ENCODE measurements at regions not wholly inside any gene's neighbourhood (a gene's known extent, or its start where the extent isn't known, plus 50 kb on each side); places are given as distances from the start of the nearest gene placed in this dataset.

GRCh38 chr7:153640586-153640985, 411.6 kb upstream of the DPP6 start:
- ChIA-PET CTCF (no interaction called here), POLR2A (no interaction called here)
- no peak overlapping the region for H3K27ac ChIP-seq (ENCODE audit: insufficient read depth in 1 of 2, low read depth in 1 of 2, low read length in 2 of 2, poor library complexity in 1 of 2, severe bottlenecking in 2 of 2)
- no peaks in the 10 kb centered on the region for H3K36me3 ChIP-seq (ENCODE audit: control insufficient read depth in 4 of 4, insufficient read depth in 4 of 4, low read length in 3 of 4)
- H3K4me3 ChIP-seq (ENCODE audit: control insufficient read depth in 1 of 7, extremely low read depth in 1 of 7, insufficient read depth in 4 of 7, low read depth in 2 of 7, low read length in 6 of 7): no peak overlapping the region
- no peak for DNase-seq
- no peaks in the 10 kb centered on the region for H3K27me3 ChIP-seq (replicated peaks in 2 of 5; ENCODE audit: control insufficient read depth in 4 of 5, insufficient read depth in 5 of 5, low read length in 4 of 5)
- 80% methylated on average over 1 of the region's 2 CpGs for WGBS (ENCODE audit: insufficient coverage)
- H3K4me1 ChIP-seq (ENCODE audit: control extremely low read depth in 1 of 4, control insufficient read depth in 4 of 4, insufficient read depth in 4 of 4, low read length in 3 of 4): no peaks in the 10 kb centered on the region
- H3K9me3 ChIP-seq (ENCODE audit: control extremely low read depth in 1 of 5, control insufficient read depth in 4 of 5, insufficient read depth in 2 of 5, low read depth in 1 of 5, low read length in 4 of 5): peaks cover 1 to 9% (median 3%) of the 10 kb centered on the region in 5 experiments

- Histone ChIP-seq H3K4me1 (ENCODE audit: control extremely low read depth in 1 of 4, control insufficient read depth in 4 of 4, insufficient read depth in 4 of 4, low read length in 3 of 4) (no peaks in the 10 kb centered on the region), H3K4me3 (ENCODE audit: control insufficient read depth in 1 of 7, extremely low read depth in 1 of 7, insufficient read depth in 4 of 7, low read depth in 2 of 7, low read length in 6 of 7) (no peak overlapping the region), H3K9me3 (ENCODE audit: control extremely low read depth in 1 of 5, control insufficient read depth in 4 of 5, insufficient read depth in 2 of 5, low read depth in 1 of 5, low read length in 4 of 5) (peaks cover 2 to 9% (median 3%) of the 10 kb centered on the region in 5 experiments), H3K27ac (ENCODE audit: insufficient read depth in 1 of 2, low read depth in 1 of 2, low read length in 2 of 2, poor library complexity in 1 of 2, severe bottlenecking in 2 of 2) (no peak overlapping the region), H3K36me3 (ENCODE audit: control insufficient read depth in 4 of 4, insufficient read depth in 4 of 4, low read length in 3 of 4) (no peaks in the 10 kb centered on the region), H3K27me3 (replicated peaks in 2 of 5; ENCODE audit: control insufficient read depth in 4 of 5, insufficient read depth in 5 of 5, low read length in 4 of 5) (no peaks in the 10 kb centered on the region)
- WGBS (ENCODE audit: insufficient coverage): 71% methylated on average over 3 of the region's 4 CpGs
- DNase-seq: no peak
- CTCF ChIA-PET: no interaction called here
- POLR2A ChIA-PET: no interaction called here
Measured at GRCh38 chr7:153641199-153641598, 411.0 kb upstream of the DPP6 start.

DNA sequence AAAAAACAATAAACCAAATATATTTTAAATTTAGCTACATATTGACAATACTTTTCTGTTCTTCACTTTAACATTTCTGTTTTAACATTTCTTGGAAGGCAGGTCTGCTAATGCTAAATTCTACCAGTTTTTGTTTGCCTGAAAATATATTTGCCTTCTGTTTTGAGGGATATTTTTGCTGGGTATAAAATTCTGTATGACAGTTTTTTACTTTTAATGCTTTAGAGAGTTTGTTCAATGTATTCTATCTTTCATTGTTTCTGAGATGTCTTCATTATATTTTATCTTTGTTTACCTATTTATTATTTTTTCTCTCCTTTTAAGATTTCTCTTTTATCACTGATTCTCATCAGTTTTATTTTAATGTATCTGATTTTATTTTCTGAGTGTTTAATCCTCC, 409.2 kb upstream of the DPP6 start:
- peaks cover 1 to 6% (median 4%) of the 10 kb centered on the region in 5 experiments for H3K9me3 ChIP-seq (ENCODE audit: control extremely low read depth in 1 of 5, control insufficient read depth in 4 of 5, insufficient read depth in 2 of 5, low read depth in 1 of 5, low read length in 4 of 5)
- H3K36me3 ChIP-seq (ENCODE audit: control insufficient read depth in 4 of 4, insufficient read depth in 4 of 4, low read length in 3 of 4): no peaks in the 10 kb centered on the region
- POLR2A ChIA-PET: no interaction called here
- H3K4me3 ChIP-seq (ENCODE audit: control insufficient read depth in 1 of 7, extremely low read depth in 1 of 7, insufficient read depth in 4 of 7, low read depth in 2 of 7, low read length in 6 of 7): no peak overlapping the region
- H3K27me3 ChIP-seq (replicated peaks in 2 of 5; ENCODE audit: control insufficient read depth in 4 of 5, insufficient read depth in 5 of 5, low read length in 4 of 5): no peaks in the 10 kb centered on the region
- DNase-seq: no peak
- H3K4me1 ChIP-seq (ENCODE audit: control extremely low read depth in 1 of 4, control insufficient read depth in 4 of 4, insufficient read depth in 4 of 4, low read length in 3 of 4): no peaks in the 10 kb centered on the region
- CTCF ChIA-PET: no interaction called here
- H3K27ac ChIP-seq (ENCODE audit: insufficient read depth in 1 of 2, low read depth in 1 of 2, low read length in 2 of 2, poor library complexity in 1 of 2, severe bottlenecking in 2 of 2): no peak overlapping the region

GRCh38 chr7:153657182-153657800, 394.9 kb upstream of the DPP6 start:
- DNase-seq: no peak
- ChIA-PET POLR2A (no interaction called here), CTCF (interaction anchor here (1.6 kb wide), 1 partner anchor 8 kb away, joined by 3 read pairs; no protein-coding TSS in a partner anchor)
- H3K4me3 ChIP-seq (ENCODE audit: control insufficient read depth in 1 of 7, extremely low read depth in 1 of 7, insufficient read depth in 4 of 7, low read depth in 2 of 7, low read length in 6 of 7): no peak overlapping the region
- no peaks in the 10 kb centered on the region for H3K4me1 ChIP-seq (ENCODE audit: control extremely low read depth in 1 of 4, control insufficient read depth in 4 of 4, insufficient read depth in 4 of 4, low read length in 3 of 4)
- no peak overlapping the region for H3K27ac ChIP-seq (ENCODE audit: insufficient read depth in 1 of 2, low read depth in 1 of 2, low read length in 2 of 2, poor library complexity in 1 of 2, severe bottlenecking in 2 of 2)
- H3K9me3 ChIP-seq (ENCODE audit: control extremely low read depth in 1 of 5, control insufficient read depth in 4 of 5, insufficient read depth in 2 of 5, low read depth in 1 of 5, low read length in 4 of 5): peaks cover 0 to 9% (median 0%) of the 10 kb centered on the region in 5 experiments
- 67% methylated on average over 5 of the region's 7 CpGs for WGBS (ENCODE audit: insufficient coverage)
- H3K27me3 ChIP-seq (replicated peaks in 2 of 5; ENCODE audit: control insufficient read depth in 4 of 5, insufficient read depth in 5 of 5, low read length in 4 of 5): no peaks in the 10 kb centered on the region
- H3K36me3 ChIP-seq (ENCODE audit: control insufficient read depth in 4 of 4, insufficient read depth in 4 of 4, low read length in 3 of 4): no peaks in the 10 kb centered on the region

DNA sequence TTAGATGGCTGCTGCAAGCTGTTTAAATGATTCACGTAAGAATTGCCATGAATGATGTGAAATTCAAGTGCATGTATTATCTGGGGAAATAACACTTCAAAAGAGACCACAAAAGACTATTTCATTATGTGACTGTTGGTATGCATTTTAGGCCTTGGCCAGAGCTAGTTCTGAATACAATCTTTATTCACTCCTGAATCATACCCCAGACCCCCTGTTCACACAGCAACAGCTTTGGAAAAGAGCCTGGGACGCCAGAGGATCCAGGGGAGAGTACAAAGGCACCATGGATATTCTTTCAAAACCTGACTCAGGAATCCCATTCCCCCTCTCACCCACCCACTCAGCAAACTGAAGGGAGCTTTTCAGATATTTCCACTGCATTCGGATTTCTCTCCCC, 377.1 kb upstream of the DPP6 start:
- ChIA-PET POLR2A (no interaction called here), CTCF (no interaction called here)
- Histone ChIP-seq H3K9me3 (ENCODE audit: control extremely low read depth in 1 of 5, control insufficient read depth in 4 of 5, insufficient read depth in 2 of 5, low read depth in 1 of 5, low read length in 4 of 5) (no peaks in the 10 kb centered on the region), H3K27ac (ENCODE audit: insufficient read depth in 1 of 2, low read depth in 1 of 2, low read length in 2 of 2, poor library complexity in 1 of 2, severe bottlenecking in 2 of 2) (no peak overlapping the region), H3K27me3 (replicated peaks in 2 of 5; ENCODE audit: control insufficient read depth in 4 of 5, insufficient read depth in 5 of 5, low read length in 4 of 5) (no peaks in the 10 kb centered on the region), H3K4me1 (ENCODE audit: control extremely low read depth in 1 of 4, control insufficient read depth in 4 of 4, insufficient read depth in 4 of 4, low read length in 3 of 4) (no peaks in the 10 kb centered on the region), H3K4me3 (ENCODE audit: control insufficient read depth in 1 of 7, extremely low read depth in 1 of 7, insufficient read depth in 4 of 7, low read depth in 2 of 7, low read length in 6 of 7) (no peak overlapping the region), H3K36me3 (ENCODE audit: control insufficient read depth in 4 of 4, insufficient read depth in 4 of 4, low read length in 3 of 4) (no peaks in the 10 kb centered on the region)
- WGBS (ENCODE audit: insufficient coverage): no CpG with 5 or more reads among the region's 3 CpGs
- DNase-seq: no peak

- Histone ChIP-seq H3K4me3 (ENCODE audit: control insufficient read depth in 1 of 7, extremely low read depth in 1 of 7, insufficient read depth in 4 of 7, low read depth in 2 of 7, low read length in 6 of 7) (no peak overlapping the region), H3K4me1 (ENCODE audit: control extremely low read depth in 1 of 4, control insufficient read depth in 4 of 4, insufficient read depth in 4 of 4, low read length in 3 of 4) (no peaks in the 10 kb centered on the region), H3K27me3 (replicated peaks in 2 of 5; ENCODE audit: control insufficient read depth in 4 of 5, insufficient read depth in 5 of 5, low read length in 4 of 5) (no peaks in the 10 kb centered on the region), H3K36me3 (ENCODE audit: control insufficient read depth in 4 of 4, insufficient read depth in 4 of 4, low read length in 3 of 4) (no peaks in the 10 kb centered on the region), H3K9me3 (ENCODE audit: control extremely low read depth in 1 of 5, control insufficient read depth in 4 of 5, insufficient read depth in 2 of 5, low read depth in 1 of 5, low read length in 4 of 5) (no peaks in the 10 kb centered on the region), H3K27ac (ENCODE audit: insufficient read depth in 1 of 2, low read depth in 1 of 2, low read length in 2 of 2, poor library complexity in 1 of 2, severe bottlenecking in 2 of 2) (no peak overlapping the region)
- POLR2A ChIA-PET: no interaction called here
- CTCF ChIA-PET: no interaction called here
- DNase-seq: no peak
- WGBS (ENCODE audit: insufficient coverage): 81% methylated on average over 3 of the region's 3 CpGs
Measured at GRCh38 chr7:153682628-153683027, 369.6 kb upstream of the DPP6 start.

GRCh38 chr7:153696242-153696641, 356.0 kb upstream of the DPP6 start:
- Histone ChIP-seq H3K36me3 (ENCODE audit: control insufficient read depth in 4 of 4, insufficient read depth in 4 of 4, low read length in 3 of 4) (no peaks in the 10 kb centered on the region), H3K27me3 (replicated peaks in 2 of 5; ENCODE audit: control insufficient read depth in 4 of 5, insufficient read depth in 5 of 5, low read length in 4 of 5) (no peaks in the 10 kb centered on the region), H3K9me3 (ENCODE audit: control extremely low read depth in 1 of 5, control insufficient read depth in 4 of 5, insufficient read depth in 2 of 5, low read depth in 1 of 5, low read length in 4 of 5) (peaks cover 0 to 5% (median 0%) of the 10 kb centered on the region in 5 experiments), H3K4me1 (ENCODE audit: control extremely low read depth in 1 of 4, control insufficient read depth in 4 of 4, insufficient read depth in 4 of 4, low read length in 3 of 4) (no peaks in the 10 kb centered on the region), H3K27ac (ENCODE audit: insufficient read depth in 1 of 2, low read depth in 1 of 2, low read length in 2 of 2, poor library complexity in 1 of 2, severe bottlenecking in 2 of 2) (no peak overlapping the region), H3K4me3 (ENCODE audit: control insufficient read depth in 1 of 7, extremely low read depth in 1 of 7, insufficient read depth in 4 of 7, low read depth in 2 of 7, low read length in 6 of 7) (no peak overlapping the region)
- POLR2A ChIA-PET: no interaction called here
- WGBS (ENCODE audit: insufficient coverage): 96% methylated on average over 11 of the region's 12 CpGs
- DNase-seq: no peak
- CTCF ChIA-PET: no interaction called here

All from common myeloid progenitor, CD34-positive (primary cell).